K562 (cell line): ENCODE measurements at regions not wholly inside any gene's neighbourhood (a gene's known extent, or its start where the extent isn't known, plus 50 kb on each side); places are given as distances from the start of the nearest gene placed in this dataset.

Source experiments
- CTCF ChIP-seq, 3 experiments: IDR thresholded peaks in 2 of 3; conservative IDR thresholded peaks in 1 of 3; 2 replicates each; pipeline ENCODE4 v1.5.1; 2011 to 2012; ENCODE audit warnings: low read length in 3 of 3, mild to moderate bottlenecking in 3 of 3, control low read depth in 2 of 3, improper control_type of control experiment in 1 of 3, inconsistent platforms in 1 of 3, low read depth in 1 of 3, mixed read lengths in 1 of 3, moderate library complexity in 1 of 3; ENCODE audit not compliant: insufficient read depth in 2 of 3
- FOXJ3 ChIP-seq: sonication (generic); formaldehyde crosslinking; IDR thresholded peaks from 2 replicates; pipeline ENCODE4 v1.4.0; 2020; ENCODE audit warnings: mild to moderate bottlenecking, missing genetic modification reagents
- SOX6 ChIP-seq: fragments of 450-650 bp; IDR thresholded peaks from 2 replicates; pipeline ENCODE4 v1.6.1; 2014; ENCODE audit warnings: mild to moderate bottlenecking
- ZNF311 ChIP-seq: fragments of 250-450 bp; sonication (Bioruptor Pico); IDR thresholded peaks from 2 replicates; pipeline ENCODE4 v1.4.0; 2020; ENCODE audit warnings: mild to moderate bottlenecking, moderate library complexity

DNA sequence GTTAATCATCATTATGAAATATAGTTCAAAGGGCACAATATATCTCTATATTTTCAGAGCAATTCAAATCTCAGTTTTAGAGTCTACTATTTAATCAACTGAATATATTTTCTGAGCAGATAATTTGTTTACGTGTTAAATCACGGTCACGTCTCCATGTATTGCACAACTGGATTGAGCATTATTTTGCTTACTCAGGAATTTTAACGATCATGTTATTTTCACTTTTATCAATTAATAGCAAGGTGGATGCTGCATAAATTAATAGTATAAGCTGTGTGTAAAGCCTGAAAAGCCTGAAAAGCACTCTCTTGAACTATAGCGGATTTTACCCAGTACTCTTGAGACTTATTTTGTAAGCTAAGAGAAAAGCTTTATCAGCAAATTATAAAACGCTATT lies 374.9 kb downstream of the MAGEB5 start:
- TF ChIP-seq ZNF311 (CRISPR knock-in tag) = no peak
- TF ChIP-seq CTCF (IDR thresholded peaks at IDR 0.05 in 2 of 3, conservative IDR thresholded peaks at IDR 0.05 in 1 of 3; ENCODE audit: insufficient read depth in 2 of 3, low read depth in 1 of 3, low read length in 3 of 3) = no peak
- no peak for TF ChIP-seq SOX6
- no peak for TF ChIP-seq FOXJ3 (CRISPR knock-in tag)
